GM23338 (cell line): ENCODE measurements at regions not wholly inside any gene's neighbourhood (a gene's known extent, or its start where the extent isn't known, plus 50 kb on each side); places are given as distances from the start of the nearest gene placed in this dataset.
A peak's percentile ranks its signal among the peaks of the same experiment; 100 is the strongest.

Experiments
- ATAC-seq: fragments of 200-7000 bp; cut with Tn5 transposase; 3 replicates; pipeline ENCODE4 v1.9.1; 2020
- DNase-seq: peaks from one replicate; pipeline ENCODE4 v3.0.0-alpha.2; 2015; ENCODE audit warnings: low spot score
- H2AFZ ChIP-seq: fragments of 200-600 bp; sonication (generic); 2 replicates; pipeline ENCODE4 v1.8.0; 2016; ENCODE audit warnings: antibody characterized with exemption, mild to moderate bottlenecking, moderate library complexity
- H3F3A ChIP-seq: fragments of 200-600 bp; sonication (generic); replicated peaks from 2 replicates; pipeline ENCODE4 v1.8.0; 2017; ENCODE audit warnings: antibody characterized with exemption, mixed run types, low read depth
- H3K27ac ChIP-seq: fragments of 200-600 bp; sonication (generic); 2 replicates; pipeline ENCODE4 v1.6.1; 2016; ENCODE audit warnings: low read depth
- H3K27me3 ChIP-seq: fragments of 200-600 bp; sonication (generic); 2 replicates; pipeline ENCODE4 v1.8.0; 2016; ENCODE audit warnings: mild to moderate bottlenecking, mixed run types, moderate library complexity; ENCODE audit not compliant: insufficient read depth
- H3K36me3 ChIP-seq: fragments of 200-600 bp; sonication (generic); 2 replicates; pipeline ENCODE4 v1.8.0; 2016; ENCODE audit warnings: mild to moderate bottlenecking; ENCODE audit not compliant: insufficient read depth
- H3K4me1 ChIP-seq: fragments of 200-600 bp; sonication (generic); 2 replicates; pipeline ENCODE4 v1.8.0; 2016; ENCODE audit warnings: mild to moderate bottlenecking, moderate library complexity; ENCODE audit not compliant: insufficient read depth
- H3K4me2 ChIP-seq: fragments of 200-600 bp; sonication (generic); 2 replicates; pipeline ENCODE4 v1.7.1; 2017; ENCODE audit warnings: mixed run types
- H3K4me3 ChIP-seq: fragments of 200-600 bp; sonication (generic); 2 replicates; pipeline ENCODE4 v1.6.1; 2016; ENCODE audit warnings: mixed run types
- H3K79me2 ChIP-seq: fragments of 200-600 bp; sonication (generic); replicated peaks from 2 replicates; pipeline ENCODE4 v1.8.0; 2017; ENCODE audit warnings: mild to moderate bottlenecking; ENCODE audit not compliant: insufficient read depth
- H3K9me2 ChIP-seq: fragments of 200-600 bp; sonication (generic); 2 replicates; pipeline ENCODE4 v1.8.0; 2017; ENCODE audit not compliant: insufficient read depth
- H4K20me1 ChIP-seq: fragments of 200-600 bp; sonication (generic); replicated peaks from 2 replicates; pipeline ENCODE4 v1.8.0; 2017; ENCODE audit warnings: mild to moderate bottlenecking; ENCODE audit not compliant: insufficient read depth
- H3K27ac Mint-ChIP-seq: 2 replicates; pipeline ENCODE4 v1.8.0; 2020; ENCODE audit warnings: inconsistent platforms, mild to moderate bottlenecking, moderate library complexity, mixed read lengths
- H3K27me3 Mint-ChIP-seq: 3 replicates; pipeline ENCODE4 v1.8.0; 2022; ENCODE audit warnings: low read depth, mild to moderate bottlenecking, moderate library complexity, mixed read lengths, inconsistent platforms; ENCODE audit not compliant: insufficient read depth, poor library complexity
- H3K36me3 Mint-ChIP-seq: 3 replicates; pipeline ENCODE4 v1.8.0; 2021; ENCODE audit warnings: low read depth, mild to moderate bottlenecking, inconsistent platforms, moderate library complexity, mixed read lengths
- H3K4me1 Mint-ChIP-seq: 3 replicates; pipeline ENCODE4 v1.8.0; 2020; ENCODE audit warnings: mild to moderate bottlenecking, inconsistent platforms, mixed read lengths
- H3K4me3 Mint-ChIP-seq: 3 replicates; pipeline ENCODE4 v1.8.0; 2021; ENCODE audit warnings: moderate library complexity, mild to moderate bottlenecking, inconsistent platforms, mixed read lengths
- H3K9me3 Mint-ChIP-seq: 3 replicates; pipeline ENCODE4 v1.8.0; 2020; ENCODE audit warnings: moderate library complexity, mild to moderate bottlenecking, inconsistent platforms, mixed read lengths
- CREB1 ChIP-seq: fragments of 250-450 bp; sonication (Bioruptor Pico); IDR thresholded peaks from 2 replicates; pipeline ENCODE4 v1.5.0; 2020; ENCODE audit warnings: low read depth, mild to moderate bottlenecking, moderate library complexity
- CTCF ChIP-seq, 2 experiments: fragments of 200-600 bp in 1 of 2; sonication (generic) in 1 of 2; conservative IDR thresholded peaks; 2 replicates each; pipeline versions ENCODE4 v1.5.1 to v1.6.1; 2016 to 2017; ENCODE audit warnings: antibody characterized with exemption in 2 of 2, low read depth in 2 of 2, mild to moderate bottlenecking in 2 of 2, moderate library complexity in 1 of 2
- ETS1 ChIP-seq: IDR thresholded peaks from 2 replicates; pipeline ENCODE4 v1.6.1; 2016; ENCODE audit warnings: antibody characterized with exemption
- EZH2 ChIP-seq: fragments of 200-600 bp; sonication (generic); IDR thresholded peaks from one replicate; pipeline ENCODE4 v1.8.0; 2017; ENCODE audit warnings: antibody characterized with exemption, mild to moderate bottlenecking, low read depth; ENCODE audit not compliant: unreplicated experiment
- EZH2phosphoT487 ChIP-seq: fragments of 200-600 bp; sonication (generic); IDR thresholded peaks from one replicate; pipeline ENCODE4 v1.8.1; 2018; ENCODE audit warnings: antibody characterized with exemption; ENCODE audit not compliant: unreplicated experiment
- JUNB ChIP-seq: IDR thresholded peaks from one replicate; pipeline ENCODE4 v1.6.1; 2016; ENCODE audit warnings: antibody characterized with exemption; ENCODE audit not compliant: unreplicated experiment
- NANOG ChIP-seq: IDR thresholded peaks from 2 replicates; pipeline ENCODE4 v1.6.1; 2016; ENCODE audit warnings: antibody characterized with exemption, borderline replicate concordance
- POLR2AphosphoS5 ChIP-seq: IDR thresholded peaks from 2 replicates; pipeline ENCODE4 v1.6.1; 2016; ENCODE audit warnings: antibody characterized with exemption, low read depth
- REST ChIP-seq: IDR thresholded peaks from one replicate; pipeline ENCODE4 v1.6.1; 2018; ENCODE audit warnings: antibody characterized with exemption; ENCODE audit not compliant: unreplicated experiment
- STAT1 ChIP-seq: IDR thresholded peaks from one replicate; pipeline ENCODE4 v1.6.1; 2016; ENCODE audit warnings: antibody characterized with exemption; ENCODE audit not compliant: unreplicated experiment
- ZNF114 ChIP-seq: fragments of 250-450 bp; sonication (Bioruptor Pico); IDR thresholded peaks from 2 replicates; pipeline ENCODE4 v1.5.0; 2020; ENCODE audit warnings: mild to moderate bottlenecking, moderate library complexity
- ZNF331 ChIP-seq: fragments of 250-450 bp; sonication (Bioruptor Pico); IDR thresholded peaks from 2 replicates; pipeline ENCODE4 v1.5.0; 2020; ENCODE audit warnings: low read depth, mild to moderate bottlenecking, moderate library complexity
- ZNF462 ChIP-seq: fragments of 250-450 bp; sonication (Bioruptor Pico); IDR thresholded peaks from 2 replicates; pipeline ENCODE4 v1.5.0; 2020; ENCODE audit warnings: mild to moderate bottlenecking, moderate library complexity

GRCh38 chr15:69554279-69554961 lies 101.8 kb downstream of the RPLP1 start:
- H3K27ac Mint-ChIP-seq: no peak overlapping the region
- H3K4me3 Mint-ChIP-seq: no peak overlapping the region
- no peak for DNase-seq
- Histone ChIP-seq H3K4me1 (peaks cover 16% of the 10 kb centered on the region), H3K4me3 (no peak overlapping the region), H3K4me2 (no peak overlapping the region), H3F3A (no peaks in the 10 kb centered on the region), H3K79me2 (no peaks in the 10 kb centered on the region), H2AFZ (peak overlapping the region; percentile 40; the same call in 1 of the 2 replicates), H3K36me3 (no peaks in the 10 kb centered on the region), H3K9me2 (no peaks in the 10 kb centered on the region), H4K20me1 (no peaks in the 10 kb centered on the region), H3K27ac (no peak overlapping the region), H3K27me3 (no peaks in the 10 kb centered on the region)
- peaks cover 4% of the 10 kb centered on the region for H3K27me3 Mint-ChIP-seq
- H3K36me3 Mint-ChIP-seq: no peaks in the 10 kb centered on the region
- TF ChIP-seq CREB1 (CRISPR knock-in tag): no peak
- no peak for TF ChIP-seq REST
- no peak for TF ChIP-seq ETS1
- TF ChIP-seq NANOG: no peak
- no peak for TF ChIP-seq POLR2AphosphoS5
- TF ChIP-seq ZNF331 (CRISPR knock-in tag): no peak
- TF ChIP-seq JUNB: no peak
- no peak for TF ChIP-seq CTCF (conservative IDR thresholded peaks at IDR 0.05; ENCODE audit: low read depth in 2 of 2)
- TF ChIP-seq EZH2: no peak
- no peak for TF ChIP-seq EZH2phosphoT487
- no peak for TF ChIP-seq STAT1
- TF ChIP-seq ZNF462: no peak
- TF ChIP-seq ZNF114 (CRISPR knock-in tag): no peak
- peaks cover 11% of the 10 kb centered on the region; the same call in 2 of the 3 replicates for H3K9me3 Mint-ChIP-seq
- no peak for ATAC-seq
- peaks cover 28% of the 10 kb centered on the region for H3K4me1 Mint-ChIP-seq
